Esophagus squamous epithelium (tissue), 5 donors: ENCODE measurements at regions not wholly inside any gene's neighbourhood (a gene's known extent, or its start where the extent isn't known, plus 50 kb on each side); places are given as distances from the start of the nearest gene placed in this dataset.

Experiments used
- DNase-seq: peaks from one replicate; lab custom pipeline; 2025; lab: John Stamatoyannopoulos, UW
- H3K27ac ChIP-seq, 4 donors: fragments of 200-600 bp; sonication (generic); one replicate each; pipeline ENCODE4 v1.5.1; 2016 to 2019; ENCODE audit warnings: mild to moderate bottlenecking in 1 of 4
- H3K27me3 ChIP-seq, 4 donors: fragments of 200-600 bp; sonication (generic); 1 replicate in 3 of 4; 2 replicates in 1 of 4; pipeline versions ENCODE4 v1.5.1 to v1.6.0; 2017 to 2021; ENCODE audit warnings: antibody characterized with exemption in 1 of 4
- H3K36me3 ChIP-seq, 3 donors: fragments of 200-600 bp; sonication (generic); one replicate each; pipeline ENCODE4 v1.5.1; 2016 to 2019
- H3K4me1 ChIP-seq, 3 donors: fragments of 200-600 bp; sonication (generic); one replicate each; pipeline ENCODE4 v1.5.1; 2017 to 2019
- H3K4me3 ChIP-seq, 4 donors: fragments of 200-600 bp; sonication (generic); 1 replicate in 3 of 4; 2 replicates in 1 of 4; pipeline ENCODE4 v1.5.1; 2016 to 2019; ENCODE audit warnings: mild to moderate bottlenecking in 2 of 4, moderate library complexity in 1 of 4
- H3K9me3 ChIP-seq, 3 donors: fragments of 200-600 bp; sonication (generic); one replicate each; pipeline ENCODE4 v1.5.1; 2016 to 2019
- CTCF ChIP-seq, 6 experiments: fragments of 450-650 bp in 4 of 6; fragments of 200-600 bp in 2 of 6; sonication (generic) in 2 of 6; IDR thresholded peaks; one replicate each; pipeline ENCODE4 v1.5.1; 2016 to 2019; ENCODE audit warnings: antibody characterized with exemption in 6 of 6, mild to moderate bottlenecking in 4 of 6, moderate library complexity in 4 of 6
- POLR2A ChIP-seq, 4 donors: fragments of 450-650 bp; IDR thresholded peaks; one replicate each; pipeline ENCODE4 v1.6.1; 2017; ENCODE audit warnings: antibody characterized with exemption in 4 of 4, mild to moderate bottlenecking in 4 of 4, moderate library complexity in 3 of 4
- WGBS, 2 donors: methylation state at CpG; one replicate each; pipeline ENCODE4 v1.1.5; 2018; 5-methylcytosine and 5-hydroxymethylcytosine counted together
- intact Hi-C: fragments of 100-400 bp; cut with DNase I; formaldehyde crosslinking; loops from one replicate; pipeline ENCODE4 v1.15.0; 2022
- donor health status: DM: yes; HTN: yes; CAD: no.

GRCh38 chr7:1370738-1371137, 88.5 kb downstream of the MICALL2 start:
- 71 to 73% methylated on average over 6 to 8 of the region's 9 CpGs for WGBS, 2 donors
- no peak for DNase-seq
- no peak overlapping the region for H3K27ac ChIP-seq
- TF ChIP-seq CTCF (IDR thresholded peaks at IDR 0.05) (no peak), POLR2A (IDR thresholded peaks at IDR 0.05) (no peak)
- H3K27me3 ChIP-seq = peaks cover 12 to 97% (median 24%) of the 10 kb centered on the region in 4 donors
- peaks cover 0 to 11% (median 4%) of the 10 kb centered on the region in 3 donors for H3K4me1 ChIP-seq
- intact Hi-C loops = no loop called here
- peaks cover 0 to 6% (median 0%) of the 10 kb centered on the region in 3 donors for H3K9me3 ChIP-seq
- H3K36me3 ChIP-seq = no peaks in the 10 kb centered on the region
- no peak overlapping the region for H3K4me3 ChIP-seq

- 66 to 68% methylated on average over 6 of the region's 6 CpGs for WGBS, 2 donors
Observed at GRCh38 chr7:1372063-1372462, 87.2 kb downstream of the MICALL2 start.

GRCh38 chr7:1372671-1373379, 86.4 kb downstream of the MICALL2 start:
- DNase-seq = no peak
- TF ChIP-seq POLR2A (IDR thresholded peaks at IDR 0.05) (no peak), CTCF (IDR thresholded peaks at IDR 0.05) (no peak)
- Histone ChIP-seq H3K9me3 (no peaks in the 10 kb centered on the region), H3K36me3 (no peaks in the 10 kb centered on the region), H3K27ac (no peak overlapping the region), H3K27me3 (peaks cover 12 to 97% (median 22%) of the 10 kb centered on the region in 4 donors), H3K4me3 (no peak overlapping the region), H3K4me1 (peaks cover 0 to 11% (median 4%) of the 10 kb centered on the region in 3 donors)
- intact Hi-C loops = no loop called here
- WGBS, 2 donors = 54 to 56% methylated on average over 19 to 20 of the region's 23 CpGs

More at GRCh38 chr7:1372063-1372462, 87.2 kb downstream of the MICALL2 start:
- Histone ChIP-seq H3K27me3 (peaks cover 12 to 97% (median 22%) of the 10 kb centered on the region in 4 donors), H3K4me1 (peaks cover 0 to 11% (median 4%) of the 10 kb centered on the region in 3 donors), H3K9me3 (no peaks in the 10 kb centered on the region), H3K4me3 (no peak overlapping the region), H3K36me3 (no peaks in the 10 kb centered on the region), H3K27ac (no peak overlapping the region)
- intact Hi-C loops = no loop called here
- no peak for DNase-seq
- TF ChIP-seq POLR2A (IDR thresholded peaks at IDR 0.05) (no peak), CTCF (IDR thresholded peaks at IDR 0.05) (no peak)

- Histone ChIP-seq H3K36me3 (no peaks in the 10 kb centered on the region), H3K27me3 (peaks cover 0 to 93% (median 0%) of the 10 kb centered on the region in 4 donors), H3K4me1 (no peaks in the 10 kb centered on the region), H3K9me3 (no peaks in the 10 kb centered on the region), H3K27ac (no peak overlapping the region), H3K4me3 (no peak overlapping the region)
- TF ChIP-seq CTCF (IDR thresholded peaks at IDR 0.05) = no peak
- no peak for TF ChIP-seq POLR2A (IDR thresholded peaks at IDR 0.05)
- whole genome bisulfite sequencing, 2 donors = 64 to 65% methylated on average over 14 to 17 of the region's 21 CpGs
- no peak for DNase-seq
- intact Hi-C loops = no loop called here
Observed at GRCh38 chr7:1377111-1377909, 82.0 kb downstream of the MICALL2 start.
